Adrenal gland (tissue), 9 donors: ENCODE measurements at regions not wholly inside any gene's neighbourhood (a gene's known extent, or its start where the extent isn't known, plus 50 kb on each side); places are given as distances from the start of the nearest gene placed in this dataset.

Experiments
- DNase-seq, 7 donors: peaks; one replicate each; pipeline ENCODE4 v3.0.0-alpha.2; 2019 to 2020
- H3K27ac ChIP-seq, 5 donors: fragments of 200-600 bp; sonication (generic) in 4 of 5; 1 replicate in 3 of 5; 2 replicates in 2 of 5; pipeline versions ENCODE4 v1.5.1 to v1.8.0; 2016 to 2020; ENCODE audit warnings: mild to moderate bottlenecking in 1 of 5
- H3K27me3 ChIP-seq: fragments of 200-600 bp; 2 replicates; pipeline ENCODE4 v1.8.0; 2021
- H3K36me3 ChIP-seq, 2 donors: fragments of 200-600 bp; replicated peaks in 1 of 2; 1 replicate in 1 of 2; 2 replicates in 1 of 2; pipeline versions ENCODE4 v1.5.1 to v1.8.0; 2018 to 2022
- H3K4me1 ChIP-seq, 2 donors: fragments of 200-600 bp; replicated peaks in 1 of 2; 1 replicate in 1 of 2; 2 replicates in 1 of 2; pipeline versions ENCODE4 v1.5.1 to v1.8.0; 2018 to 2021
- H3K4me3 ChIP-seq, 4 donors: fragments of 200-600 bp; sonication (generic) in 3 of 4; one replicate each; pipeline ENCODE4 v1.5.1; 2016 to 2018
- H3K9me3 ChIP-seq, 3 donors: fragments of 200-600 bp; sonication (generic) in 1 of 3; replicated peaks in 1 of 3; 1 replicate in 2 of 3; 2 replicates in 1 of 3; pipeline versions ENCODE4 v1.5.1 to v1.8.0; 2016 to 2021
- POLR2A ChIP-seq, 2 donors: fragments of 450-650 bp; IDR thresholded peaks; one replicate each; pipeline ENCODE4 v1.6.1; 2017; ENCODE audit warnings: antibody characterized with exemption in 2 of 2, mild to moderate bottlenecking in 2 of 2, moderate library complexity in 1 of 2
- WGBS, 4 donors: extraction: QIAGEN DNeasy Blood & Tissue Kit in 2 of 4; methylation state at CpG; one replicate each; pipeline versions ENCODE4 v1.1.5 to v1.1.7; 2013 to 2017; 5-methylcytosine and 5-hydroxymethylcytosine counted together
- intact Hi-C, 2 donors: fragments of 100-400 bp; cut with DNase I; formaldehyde crosslinking; loops; one replicate each; pipeline versions ENCODE4 v1.14.1 to v1.15.0; 2022 to 2023
- TF ChIP-seq, protein P1 (sequence below), 6 experiments: fragments of 450-650 bp in 4 of 6; fragments of 200-600 bp in 2 of 6; sonication (generic) in 1 of 6; IDR thresholded peaks; 1 replicate in 5 of 6; 2 replicates in 1 of 6; pipeline versions ENCODE4 v1.5.1 to v1.8.0; 2016 to 2021; ENCODE audit warnings: antibody characterized with exemption in 6 of 6, mild to moderate bottlenecking in 2 of 6, moderate library complexity in 1 of 6
- donor health status: healthy with polysubstance abuse.
- donor health status: Bipolar disorder and iron deficiency.
- donor health status: DM: yes; HTN: yes; CAD: no.
- donor health status: DM: no; HTN: no; CAD: no.
- donor health status: DM: no; HTN: no; CAD: no.

- H3K4me1 ChIP-seq = no peaks in the 10 kb centered on the region
- intact Hi-C loops = no loop called here
- no peaks in the 10 kb centered on the region for H3K36me3 ChIP-seq
- no peaks in the 10 kb centered on the region for H3K27me3 ChIP-seq
- DNase-seq = no peak
- no peak overlapping the region for H3K27ac ChIP-seq
- H3K9me3 ChIP-seq = no peaks in the 10 kb centered on the region
- H3K4me3 ChIP-seq = no peak overlapping the region
- TF ChIP-seq POLR2A (IDR thresholded peaks at IDR 0.05) = no peak
- TF ChIP-seq, protein P1, sequence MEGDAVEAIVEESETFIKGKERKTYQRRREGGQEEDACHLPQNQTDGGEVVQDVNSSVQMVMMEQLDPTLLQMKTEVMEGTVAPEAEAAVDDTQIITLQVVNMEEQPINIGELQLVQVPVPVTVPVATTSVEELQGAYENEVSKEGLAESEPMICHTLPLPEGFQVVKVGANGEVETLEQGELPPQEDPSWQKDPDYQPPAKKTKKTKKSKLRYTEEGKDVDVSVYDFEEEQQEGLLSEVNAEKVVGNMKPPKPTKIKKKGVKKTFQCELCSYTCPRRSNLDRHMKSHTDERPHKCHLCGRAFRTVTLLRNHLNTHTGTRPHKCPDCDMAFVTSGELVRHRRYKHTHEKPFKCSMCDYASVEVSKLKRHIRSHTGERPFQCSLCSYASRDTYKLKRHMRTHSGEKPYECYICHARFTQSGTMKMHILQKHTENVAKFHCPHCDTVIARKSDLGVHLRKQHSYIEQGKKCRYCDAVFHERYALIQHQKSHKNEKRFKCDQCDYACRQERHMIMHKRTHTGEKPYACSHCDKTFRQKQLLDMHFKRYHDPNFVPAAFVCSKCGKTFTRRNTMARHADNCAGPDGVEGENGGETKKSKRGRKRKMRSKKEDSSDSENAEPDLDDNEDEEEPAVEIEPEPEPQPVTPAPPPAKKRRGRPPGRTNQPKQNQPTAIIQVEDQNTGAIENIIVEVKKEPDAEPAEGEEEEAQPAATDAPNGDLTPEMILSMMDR (IDR thresholded peaks at IDR 0.05) = no peak
Observed at GRCh38 chr19:29439021-29439420, 86.8 kb upstream of the VSTM2B start.

DNA sequence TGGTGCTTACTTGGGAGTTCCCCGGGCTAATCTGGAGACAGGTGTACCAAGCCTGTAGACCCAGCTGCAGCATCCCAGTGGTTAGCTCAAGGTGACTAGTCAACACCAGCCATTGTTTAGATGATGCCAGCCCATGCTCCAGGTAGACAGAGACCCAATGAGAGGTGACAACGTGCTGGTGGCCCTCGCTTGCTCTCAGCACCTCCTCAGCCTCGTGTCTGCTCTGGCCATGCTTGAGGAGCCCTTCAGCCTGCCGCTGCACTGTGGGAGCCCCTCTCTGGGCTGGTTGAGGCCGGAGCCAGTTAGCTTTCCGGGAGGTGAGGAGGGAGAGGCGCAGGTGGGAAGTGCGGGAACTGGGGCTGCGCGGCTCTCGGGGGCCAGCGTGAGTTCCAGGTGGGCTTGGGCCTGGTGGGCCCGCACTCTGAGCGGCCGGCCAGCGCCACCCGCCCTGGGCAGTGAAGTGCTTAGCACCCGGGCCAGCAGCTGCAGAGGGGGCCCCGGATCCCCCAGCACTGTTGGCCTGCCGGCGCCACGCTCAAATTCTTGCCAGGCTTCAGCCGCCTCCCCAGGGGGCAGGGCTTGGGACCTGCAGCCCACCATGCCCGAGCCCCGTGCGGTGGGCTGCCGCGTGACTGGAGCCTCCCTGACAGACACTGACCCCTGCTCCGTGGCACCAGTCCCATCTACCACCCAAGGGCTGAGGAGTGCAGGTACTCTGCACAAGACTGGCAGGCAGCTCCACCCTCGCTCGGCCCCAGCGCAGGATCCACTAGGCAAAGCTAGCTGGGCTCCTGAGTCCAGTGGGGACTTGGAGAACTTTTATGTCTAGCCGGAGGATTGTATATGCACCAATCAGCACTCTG, 85.9 kb upstream of the VSTM2B start:
- no peak for TF ChIP-seq POLR2A (IDR thresholded peaks at IDR 0.05)
- TF ChIP-seq, protein P1 (IDR thresholded peaks at IDR 0.05) = no peak
- intact Hi-C loops = no loop called here
- no peak for DNase-seq
- Histone ChIP-seq H3K4me3 (no peak overlapping the region), H3K27ac (no peak overlapping the region), H3K27me3 (no peaks in the 10 kb centered on the region), H3K9me3 (no peaks in the 10 kb centered on the region), H3K4me1 (no peaks in the 10 kb centered on the region), H3K36me3 (no peaks in the 10 kb centered on the region)
- 82 to 100% (median 87%) methylated on average over 1 to 34 of the region's 34 CpGs for WGBS, 4 donors

DNA sequence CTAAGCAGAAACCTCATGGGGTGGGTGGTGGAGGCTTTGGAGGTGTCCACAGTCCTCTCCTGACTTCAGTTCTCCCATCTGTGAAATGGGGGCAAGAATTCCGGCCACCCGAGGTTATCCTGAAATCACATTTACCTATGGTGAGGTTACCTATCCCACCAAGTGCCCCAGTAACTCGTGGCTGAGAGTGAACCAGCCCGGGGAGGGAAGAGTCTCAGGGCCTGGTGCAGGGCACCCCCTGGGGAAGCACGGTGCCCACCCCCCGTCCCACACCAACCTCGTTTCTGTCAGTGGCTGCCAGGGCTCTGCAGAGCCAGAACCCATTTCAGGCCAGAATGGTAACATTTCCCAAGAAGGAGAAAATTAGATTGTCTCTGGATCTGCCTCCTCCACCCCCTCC, 83.7 kb upstream of the VSTM2B start:
- Histone ChIP-seq H3K27me3 (no peaks in the 10 kb centered on the region), H3K27ac (no peak overlapping the region), H3K36me3 (no peaks in the 10 kb centered on the region), H3K4me3 (no peak overlapping the region), H3K9me3 (no peaks in the 10 kb centered on the region), H3K4me1 (no peaks in the 10 kb centered on the region)
- intact Hi-C loops = no loop called here
- TF ChIP-seq, protein P1 (IDR thresholded peaks at IDR 0.05) = no peak
- TF ChIP-seq POLR2A (IDR thresholded peaks at IDR 0.05) = no peak
- DNase-seq = no peak
- WGBS, 4 donors = 57 to 79% (median 69%) methylated on average over 2 to 7 of the region's 7 CpGs

- WGBS, 4 donors = 44 to 67% (median 59%) methylated on average over 4 to 5 of the region's 5 CpGs
Observed at GRCh38 chr19:29442910-29443309, 82.9 kb upstream of the VSTM2B start.

More at GRCh38 chr19:29442910-29443309, 82.9 kb upstream of the VSTM2B start:
- H3K27me3 ChIP-seq = no peaks in the 10 kb centered on the region
- intact Hi-C loops = no loop called here
- no peaks in the 10 kb centered on the region for H3K4me1 ChIP-seq
- no peaks in the 10 kb centered on the region for H3K36me3 ChIP-seq
- DNase-seq = no peak
- H3K27ac ChIP-seq = no peak overlapping the region
- H3K9me3 ChIP-seq = no peaks in the 10 kb centered on the region
- no peak overlapping the region for H3K4me3 ChIP-seq
- TF ChIP-seq, protein P1 (IDR thresholded peaks at IDR 0.05) = no peak
- TF ChIP-seq POLR2A (IDR thresholded peaks at IDR 0.05) = no peak
